Effector memory CD8-positive, alpha-beta T cell (primary cell): ENCODE measurements at regions not wholly inside any gene's neighbourhood (a gene's known extent, or its start where the extent isn't known, plus 50 kb on each side); places are given as distances from the start of the nearest gene placed in this dataset.

ENCODE experiments used
- ATAC-seq: fragments of 150-1000 bp; cut with Tn5 transposase; replicated peaks from 2 replicates; pipeline ENCODE4 v1.10.0; 2021; ENCODE audit warnings: mild to moderate bottlenecking, moderate library complexity
- DNase-seq, 3 experiments: peaks; one replicate each; pipeline ENCODE4 v3.0.0; 2021
- H3K27ac Mint-ChIP-seq, 2 donors: one replicate each; pipeline ENCODE4 v1.8.0; 2022; ENCODE audit warnings: mild to moderate bottlenecking in 2 of 2, mixed read lengths in 2 of 2, moderate library complexity in 2 of 2
- H3K27me3 Mint-ChIP-seq, 2 donors: one replicate each; pipeline ENCODE4 v1.8.0; 2022; ENCODE audit warnings: mixed read lengths in 2 of 2
- H3K36me3 Mint-ChIP-seq: one replicate; pipeline ENCODE4 v1.8.0; 2022; ENCODE audit warnings: mild to moderate bottlenecking, moderate library complexity, mixed read lengths; ENCODE audit not compliant: insufficient read depth
- H3K4me1 Mint-ChIP-seq, 2 donors: one replicate each; pipeline ENCODE4 v1.8.0; 2022; ENCODE audit warnings: low read depth in 2 of 2, mixed read lengths in 2 of 2
- H3K4me3 Mint-ChIP-seq, 2 donors: one replicate each; pipeline ENCODE4 v1.8.0; 2022; ENCODE audit warnings: mild to moderate bottlenecking in 2 of 2, mixed read lengths in 2 of 2, moderate library complexity in 2 of 2
- H3K9me3 Mint-ChIP-seq, 2 donors: one replicate each; pipeline ENCODE4 v1.8.0; 2022; ENCODE audit warnings: mixed read lengths in 2 of 2

- no peak overlapping the region for H3K4me3 Mint-ChIP-seq
- H3K9me3 Mint-ChIP-seq = no peaks in the 10 kb centered on the region
- no peak overlapping the region for H3K27ac Mint-ChIP-seq
- H3K4me1 Mint-ChIP-seq = no peaks in the 10 kb centered on the region
- no peak for ATAC-seq
- no peaks in the 10 kb centered on the region for H3K36me3 Mint-ChIP-seq
- H3K27me3 Mint-ChIP-seq = no peaks in the 10 kb centered on the region
- no peak for DNase-seq
Measured at GRCh38 chr18:68244786-68245185, 470.1 kb downstream of the TMX3 start.

- no peak for ATAC-seq
Measured at GRCh38 chr18:68241881-68242280, 473.0 kb downstream of the TMX3 start.

GRCh38 chr18:68234676-68235075 lies 480.2 kb downstream of the TMX3 start:
- DNase-seq (no peak), ATAC-seq (no peak)
- Mint-ChIP-seq H3K4me1 (no peaks in the 10 kb centered on the region), H3K36me3 (no peaks in the 10 kb centered on the region), H3K4me3 (no peak overlapping the region), H3K27me3 (no peaks in the 10 kb centered on the region), H3K27ac (no peak overlapping the region), H3K9me3 (peaks cover 0 to 4% of the 10 kb centered on the region in 2 donors)

More at GRCh38 chr18:68241881-68242280, 473.0 kb downstream of the TMX3 start:
- H3K36me3 Mint-ChIP-seq = no peaks in the 10 kb centered on the region
- no peaks in the 10 kb centered on the region for H3K27me3 Mint-ChIP-seq
- H3K4me3 Mint-ChIP-seq = no peak overlapping the region
- H3K27ac Mint-ChIP-seq = no peak overlapping the region
- no peaks in the 10 kb centered on the region for H3K9me3 Mint-ChIP-seq
- no peak for DNase-seq
- H3K4me1 Mint-ChIP-seq = no peaks in the 10 kb centered on the region

GRCh38 chr18:68234131-68234530 lies 480.8 kb downstream of the TMX3 start:
- H3K36me3 Mint-ChIP-seq = no peaks in the 10 kb centered on the region
- no peak overlapping the region for H3K4me3 Mint-ChIP-seq
- DNase-seq = no peak
- H3K27me3 Mint-ChIP-seq = no peaks in the 10 kb centered on the region
- H3K27ac Mint-ChIP-seq = no peak overlapping the region
- ATAC-seq = no peak
- peaks cover 0 to 4% of the 10 kb centered on the region in 2 donors for H3K9me3 Mint-ChIP-seq
- H3K4me1 Mint-ChIP-seq = no peaks in the 10 kb centered on the region

- DNase-seq = no peak
- Mint-ChIP-seq H3K4me3 (no peak overlapping the region), H3K4me1 (no peaks in the 10 kb centered on the region), H3K27me3 (no peaks in the 10 kb centered on the region), H3K9me3 (peaks cover 0 to 6% of the 10 kb centered on the region in 2 donors), H3K27ac (no peak overlapping the region), H3K36me3 (no peaks in the 10 kb centered on the region)
- ATAC-seq = no peak
Measured at GRCh38 chr18:68233018-68233417, 481.9 kb downstream of the TMX3 start.

GRCh38 chr18:68229351-68229750 lies 485.6 kb downstream of the TMX3 start:
- H3K27me3 Mint-ChIP-seq = no peaks in the 10 kb centered on the region
- no peak for ATAC-seq
- no peak overlapping the region for H3K27ac Mint-ChIP-seq
- no peaks in the 10 kb centered on the region for H3K36me3 Mint-ChIP-seq
- H3K4me1 Mint-ChIP-seq = no peaks in the 10 kb centered on the region
- peaks cover 0 to 3% of the 10 kb centered on the region in 2 donors for H3K9me3 Mint-ChIP-seq
- no peak overlapping the region for H3K4me3 Mint-ChIP-seq
- DNase-seq = no peak

GRCh38 chr18:68221111-68221724 lies 493.7 kb downstream of the TMX3 start:
- ATAC-seq = no peak

GRCh38 chr18:68220458-68220857 lies 494.4 kb downstream of the TMX3 start:
- ATAC-seq (no peak), DNase-seq (no peak)
- H3K27me3 Mint-ChIP-seq = no peaks in the 10 kb centered on the region
- H3K9me3 Mint-ChIP-seq = peaks cover 5 to 8% of the 10 kb centered on the region in 2 donors
- no peak overlapping the region for H3K27ac Mint-ChIP-seq
- no peak overlapping the region for H3K4me3 Mint-ChIP-seq
- no peaks in the 10 kb centered on the region for H3K4me1 Mint-ChIP-seq
- H3K36me3 Mint-ChIP-seq = no peaks in the 10 kb centered on the region

More at GRCh38 chr18:68221111-68221724, 493.7 kb downstream of the TMX3 start:
- Mint-ChIP-seq H3K4me3 (no peak overlapping the region), H3K27me3 (no peaks in the 10 kb centered on the region), H3K36me3 (no peaks in the 10 kb centered on the region), H3K4me1 (no peaks in the 10 kb centered on the region), H3K27ac (no peak overlapping the region), H3K9me3 (peaks cover 5 to 8% of the 10 kb centered on the region in 2 donors)
- no peak for DNase-seq

- no peaks in the 10 kb centered on the region for H3K27me3 Mint-ChIP-seq
- H3K27ac Mint-ChIP-seq = no peak overlapping the region
- no peak overlapping the region for H3K4me3 Mint-ChIP-seq
- no peaks in the 10 kb centered on the region for H3K36me3 Mint-ChIP-seq
- peaks cover 5 to 8% of the 10 kb centered on the region in 2 donors for H3K9me3 Mint-ChIP-seq
- H3K4me1 Mint-ChIP-seq = no peaks in the 10 kb centered on the region
- no peak for ATAC-seq
- DNase-seq = no peak
Measured at GRCh38 chr18:68219872-68220271, 495.0 kb downstream of the TMX3 start.

GRCh38 chr18:68219274-68219673 lies 495.6 kb downstream of the TMX3 start:
- no peaks in the 10 kb centered on the region for H3K27me3 Mint-ChIP-seq
- H3K9me3 Mint-ChIP-seq = peaks cover 5 to 8% of the 10 kb centered on the region in 2 donors
- no peaks in the 10 kb centered on the region for H3K36me3 Mint-ChIP-seq
- DNase-seq = no peak
- H3K4me1 Mint-ChIP-seq = no peaks in the 10 kb centered on the region
- H3K4me3 Mint-ChIP-seq = no peak overlapping the region
- ATAC-seq = no peak
- H3K27ac Mint-ChIP-seq = no peak overlapping the region

GRCh38 chr18:68215931-68216330 lies 499.0 kb downstream of the TMX3 start:
- Mint-ChIP-seq H3K4me1 (no peaks in the 10 kb centered on the region), H3K36me3 (no peaks in the 10 kb centered on the region), H3K27me3 (no peaks in the 10 kb centered on the region), H3K9me3 (peaks cover 0 to 8% of the 10 kb centered on the region in 2 donors), H3K4me3 (no peak overlapping the region), H3K27ac (no peak overlapping the region)
- ATAC-seq = no peak
- DNase-seq = no peak

- Mint-ChIP-seq H3K9me3 (no peaks in the 10 kb centered on the region), H3K27me3 (no peaks in the 10 kb centered on the region)
- no peak for ATAC-seq
Measured at GRCh38 chr18:68186039-68186438, 528.9 kb downstream of the TMX3 start.

GRCh38 chr18:68181956-68182355 lies 533.0 kb downstream of the TMX3 start:
- H3K9me3 Mint-ChIP-seq = peaks cover 0 to 3% of the 10 kb centered on the region in 2 donors
- no peak overlapping the region for H3K4me3 Mint-ChIP-seq
- DNase-seq (no peak), ATAC-seq (no peak)
- no peaks in the 10 kb centered on the region for H3K27me3 Mint-ChIP-seq
- H3K27ac Mint-ChIP-seq = no peak overlapping the region
- peaks cover 2% of the 10 kb centered on the region for H3K36me3 Mint-ChIP-seq
- H3K4me1 Mint-ChIP-seq = peaks cover 0 to 2% of the 10 kb centered on the region in 2 donors

More at GRCh38 chr18:68186039-68186438, 528.9 kb downstream of the TMX3 start:
- peaks cover 0 to 2% of the 10 kb centered on the region in 2 donors for H3K4me1 Mint-ChIP-seq
- no peak overlapping the region for H3K27ac Mint-ChIP-seq
- no peak overlapping the region for H3K4me3 Mint-ChIP-seq
- no peak for DNase-seq
- H3K36me3 Mint-ChIP-seq = peaks cover 2% of the 10 kb centered on the region

- Mint-ChIP-seq H3K4me1 (peaks cover 0 to 2% of the 10 kb centered on the region in 2 donors), H3K9me3 (peaks cover 0 to 3% of the 10 kb centered on the region in 2 donors), H3K27me3 (no peaks in the 10 kb centered on the region), H3K27ac (no peak overlapping the region), H3K4me3 (no peak overlapping the region), H3K36me3 (peaks cover 2% of the 10 kb centered on the region)
- ATAC-seq (no peak), DNase-seq (no peak)
Measured at GRCh38 chr18:68179811-68180210, 535.1 kb downstream of the TMX3 start.
